Karpas-422 (cell line): ENCODE measurements at regions not wholly inside any gene's neighbourhood (a gene's known extent, or its start where the extent isn't known, plus 50 kb on each side); places are given as distances from the start of the nearest gene placed in this dataset.
"Not testable (repeated sequence)": the region's sequence is repeated elsewhere in the genome, so short reads cannot be mapped to it uniquely, and the experiment has no call there.

Source experiments
- DNase-seq: peaks from one replicate; pipeline ENCODE4 v3.0.0-alpha.2; 2015
- H2AFZ ChIP-seq: fragments of 200-600 bp; sonication (generic); 2 replicates; pipeline ENCODE4 v1.6.1; 2014; ENCODE audit warnings: antibody characterized with exemption, low read length, mixed read lengths
- H3K27ac ChIP-seq: fragments of 200-600 bp; sonication (generic); 2 replicates; pipeline ENCODE4 v1.5.1; 2014; ENCODE audit warnings: mild to moderate bottlenecking, low read length, moderate library complexity
- H3K27me3 ChIP-seq: fragments of 200-600 bp; sonication (generic); 2 replicates; pipeline ENCODE4 v1.6.1; 2014; ENCODE audit warnings: low read length, mixed read lengths
- H3K36me3 ChIP-seq: fragments of 200-600 bp; sonication (generic); 2 replicates; pipeline ENCODE4 v1.6.1; 2014; ENCODE audit warnings: low read length, mixed read lengths; ENCODE audit not compliant: insufficient read depth
- H3K4me1 ChIP-seq: fragments of 200-600 bp; sonication (generic); 2 replicates; pipeline ENCODE4 v1.6.1; 2014; ENCODE audit warnings: mild to moderate bottlenecking, low read length, mixed read lengths
- H3K4me2 ChIP-seq: fragments of 200-600 bp; sonication (generic); 2 replicates; pipeline ENCODE4 v1.6.1; 2014; ENCODE audit warnings: low read length, low read depth, mild to moderate bottlenecking; ENCODE audit not compliant: poor library complexity, severe bottlenecking
- H3K4me3 ChIP-seq: fragments of 200-600 bp; sonication (generic); 2 replicates; pipeline ENCODE4 v1.5.1; 2014; ENCODE audit warnings: mild to moderate bottlenecking, antibody characterized with exemption, low read length, mixed read lengths
- H3K79me2 ChIP-seq: fragments of 200-600 bp; sonication (generic); 2 replicates; pipeline ENCODE4 v1.6.1; 2014; ENCODE audit warnings: mild to moderate bottlenecking, low read length, mixed read lengths
- H3K9ac ChIP-seq: fragments of 200-600 bp; sonication (generic); 2 replicates; pipeline ENCODE4 v1.6.0; 2014; ENCODE audit warnings: low read length
- H3K9me2 ChIP-seq: fragments of 200-600 bp; sonication (generic), shearing (Covaris generic); replicated peaks from 2 replicates; pipeline ENCODE4 v1.6.0; 2014; ENCODE audit warnings: mild to moderate bottlenecking, low read length, moderate library complexity; ENCODE audit not compliant: insufficient read depth
- H3K9me3 ChIP-seq: fragments of 300-700, 200-600 bp; sonication (generic); 2 replicates; pipeline ENCODE4 v1.6.1; 2014; ENCODE audit warnings: low read length, mixed read lengths
- H4K20me1 ChIP-seq: fragments of 200-600 bp; sonication (generic); 2 replicates; pipeline ENCODE4 v1.6.1; 2014; ENCODE audit warnings: mild to moderate bottlenecking, antibody characterized with exemption, low read length, low read depth; ENCODE audit not compliant: insufficient read depth

DNA sequence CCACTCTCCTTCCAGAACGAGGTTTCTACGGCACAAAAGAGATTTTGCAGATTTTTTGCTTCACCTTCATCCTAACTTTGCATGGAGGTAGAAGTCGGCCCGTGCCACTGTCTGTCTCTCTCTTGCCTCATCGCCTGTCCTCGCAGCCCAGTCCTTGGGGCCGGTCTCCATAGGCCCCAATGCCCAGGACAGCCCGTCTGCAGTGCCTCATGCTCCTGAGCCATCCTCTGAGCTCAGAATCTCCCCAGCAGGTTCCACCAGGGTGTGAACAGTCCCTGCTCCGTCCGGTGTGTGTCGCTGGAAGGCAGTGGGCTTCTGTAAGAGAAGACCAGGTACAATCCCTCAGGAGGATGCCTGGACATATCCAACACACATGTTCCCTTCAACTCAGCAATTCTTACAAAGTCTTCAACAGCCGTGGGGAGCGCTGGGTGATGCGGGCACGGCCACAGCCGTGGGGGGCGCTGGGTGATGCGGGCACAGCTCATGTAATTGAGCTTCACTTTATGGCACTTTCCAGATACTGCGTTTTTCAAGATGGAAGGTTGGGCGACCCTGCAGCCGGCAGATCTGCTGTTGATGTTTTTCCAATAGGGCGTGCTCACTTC is 231.9 kb downstream of the DLL1 start:
- Histone ChIP-seq H4K20me1 (no peaks in the 10 kb centered on the region), H3K27ac (no peak overlapping the region), H3K9me2 (no peaks in the 10 kb centered on the region), H3K4me1 (no peaks in the 10 kb centered on the region), H3K27me3 (no peaks in the 10 kb centered on the region), H3K4me3 (no peak overlapping the region), H3K36me3 (no peaks in the 10 kb centered on the region), H3K9me3 (peaks cover 3% of the 10 kb centered on the region; the same call in 1 of the 2 replicates), H3K9ac (no peak overlapping the region), H2AFZ (no peak overlapping the region), H3K4me2 (no peak overlapping the region), H3K79me2 (no peaks in the 10 kb centered on the region)
- DNase-seq = no peak

DNA sequence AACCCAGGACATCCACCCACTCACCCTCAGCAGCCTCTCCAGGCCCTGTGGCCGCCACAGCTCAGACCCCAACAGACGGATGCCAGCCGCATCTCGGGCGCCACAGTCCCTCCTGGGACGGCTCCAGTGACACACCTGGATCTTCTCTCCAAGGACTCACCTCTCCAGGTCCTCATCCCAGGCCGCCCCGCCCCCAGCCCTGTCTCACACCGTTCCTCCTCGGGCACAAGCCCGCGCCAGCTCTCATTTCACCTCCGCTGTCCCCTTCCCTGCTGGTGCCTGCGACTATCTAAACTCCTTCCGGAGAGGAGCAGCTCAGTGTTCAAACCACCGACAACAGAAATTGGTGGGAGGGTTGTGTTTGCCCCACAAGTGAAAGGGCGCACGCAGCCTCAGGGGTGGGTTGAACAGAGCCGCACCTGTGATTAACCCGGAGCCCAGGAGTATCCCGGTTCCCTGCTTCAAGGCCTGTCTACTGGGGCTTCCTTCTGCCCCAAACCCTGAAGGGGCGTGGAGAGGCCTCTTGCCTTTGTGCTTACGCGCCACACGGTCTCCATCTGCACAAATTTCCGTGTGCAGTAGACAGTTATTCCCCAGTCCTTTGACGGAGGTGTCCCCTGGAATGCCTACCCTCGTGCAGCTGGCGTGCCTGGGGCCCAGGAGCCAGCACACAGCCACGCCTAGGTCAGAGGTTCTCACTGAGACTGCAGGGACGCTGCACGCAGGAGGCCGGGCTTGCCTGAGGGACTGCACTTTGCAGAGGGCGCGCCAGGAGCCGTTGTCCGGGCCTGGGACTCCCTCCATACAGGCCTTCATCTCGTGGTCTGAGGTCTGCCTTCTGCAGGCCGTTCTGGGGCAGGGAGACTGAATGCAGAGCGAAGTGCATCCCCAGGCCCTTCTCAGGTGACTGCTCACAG is 232.7 kb downstream of the DLL1 start:
- Histone ChIP-seq H3K4me3 (no peak overlapping the region), H3K9me2 (no peaks in the 10 kb centered on the region), H3K27me3 (no peaks in the 10 kb centered on the region), H3K9me3 (peaks cover 3% of the 10 kb centered on the region; the same call in 1 of the 2 replicates), H3K4me2 (no peak overlapping the region), H2AFZ (no peak overlapping the region), H3K27ac (no peak overlapping the region), H3K79me2 (no peaks in the 10 kb centered on the region), H3K9ac (no peak overlapping the region), H4K20me1 (no peaks in the 10 kb centered on the region), H3K36me3 (no peaks in the 10 kb centered on the region), H3K4me1 (no peaks in the 10 kb centered on the region)
- no peak for DNase-seq

DNA sequence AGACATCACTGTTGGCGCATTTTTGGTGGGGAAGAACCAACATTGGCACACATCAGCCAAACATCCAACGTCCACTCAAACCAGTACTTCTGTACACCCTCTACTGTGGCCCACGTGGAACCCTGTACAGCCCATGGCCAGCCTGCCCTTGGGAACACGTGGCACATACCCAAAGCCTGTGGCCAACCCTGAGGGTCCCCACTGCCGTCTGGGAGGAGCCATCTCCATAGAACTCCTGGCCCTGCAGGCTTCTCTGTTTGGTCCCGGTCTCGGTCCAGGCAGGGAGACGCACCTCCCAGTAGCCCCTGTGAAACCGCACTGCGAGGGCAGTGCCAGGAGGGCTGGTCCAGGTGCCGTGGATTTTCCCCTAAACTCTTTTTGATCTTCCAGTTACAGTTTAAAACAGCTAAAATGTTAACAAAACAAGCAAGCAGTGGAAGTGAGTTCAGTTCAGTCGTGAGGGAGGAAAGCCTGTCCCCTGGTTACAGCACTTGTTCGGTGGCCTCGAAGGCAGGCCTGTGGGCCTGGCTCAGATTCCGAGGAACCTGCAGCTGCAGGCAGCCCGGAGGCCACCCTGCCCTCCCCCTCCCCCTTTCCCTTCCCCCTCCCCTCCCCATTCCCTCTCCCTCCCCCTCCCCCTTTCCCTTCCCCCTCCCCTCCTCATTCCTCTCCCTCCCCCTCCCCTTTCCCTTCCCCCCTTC is 233.7 kb downstream of the DLL1 start:
- no peaks in the 10 kb centered on the region for H3K9me2 ChIP-seq
- H3K27ac ChIP-seq = no peak overlapping the region
- no peaks in the 10 kb centered on the region for H3K79me2 ChIP-seq
- no peak overlapping the region for H2AFZ ChIP-seq
- H3K4me3 ChIP-seq = no peak overlapping the region
- H3K9ac ChIP-seq = no peak overlapping the region
- no peaks in the 10 kb centered on the region for H3K27me3 ChIP-seq
- H3K36me3 ChIP-seq = no peaks in the 10 kb centered on the region
- H4K20me1 ChIP-seq = no peaks in the 10 kb centered on the region
- DNase-seq = no peak
- H3K4me2 ChIP-seq = no peak overlapping the region
- H3K4me1 ChIP-seq = no peaks in the 10 kb centered on the region
- peaks cover 3% of the 10 kb centered on the region; the same call in 1 of the 2 replicates for H3K9me3 ChIP-seq

DNA sequence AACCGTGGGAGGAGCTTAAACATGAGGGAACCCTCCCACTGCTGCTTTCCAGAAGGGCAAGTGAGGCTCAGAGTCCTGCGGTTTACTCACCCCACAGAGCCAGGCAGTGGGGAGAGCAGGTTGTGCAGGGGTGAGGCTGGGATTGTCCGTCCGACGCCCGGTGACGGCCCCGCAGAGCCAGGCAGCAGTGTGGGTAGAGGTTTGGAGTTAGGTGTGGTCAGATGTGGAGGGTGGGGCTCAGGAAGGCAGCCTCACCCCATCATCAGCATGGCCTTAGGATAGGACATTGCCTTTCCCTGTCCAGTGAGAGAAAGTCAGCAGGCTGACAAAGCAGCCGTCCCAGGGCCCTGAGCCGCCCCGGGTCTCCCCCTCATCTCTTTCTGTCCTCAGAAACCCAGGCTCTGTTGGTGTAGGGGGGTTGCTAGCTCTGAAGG is 234.6 kb downstream of the DLL1 start:
- Histone ChIP-seq H3K36me3 (no peaks in the 10 kb centered on the region), H2AFZ (no peak overlapping the region), H3K9me3 (peaks cover 3% of the 10 kb centered on the region; the same call in 1 of the 2 replicates), H3K4me3 (no peak overlapping the region), H3K9me2 (no peaks in the 10 kb centered on the region), H3K27ac (no peak overlapping the region), H3K9ac (no peak overlapping the region), H3K79me2 (no peaks in the 10 kb centered on the region), H3K27me3 (no peaks in the 10 kb centered on the region), H4K20me1 (no peaks in the 10 kb centered on the region), H3K4me1 (no peaks in the 10 kb centered on the region), H3K4me2 (no peak overlapping the region)
- no peak for DNase-seq

DNA sequence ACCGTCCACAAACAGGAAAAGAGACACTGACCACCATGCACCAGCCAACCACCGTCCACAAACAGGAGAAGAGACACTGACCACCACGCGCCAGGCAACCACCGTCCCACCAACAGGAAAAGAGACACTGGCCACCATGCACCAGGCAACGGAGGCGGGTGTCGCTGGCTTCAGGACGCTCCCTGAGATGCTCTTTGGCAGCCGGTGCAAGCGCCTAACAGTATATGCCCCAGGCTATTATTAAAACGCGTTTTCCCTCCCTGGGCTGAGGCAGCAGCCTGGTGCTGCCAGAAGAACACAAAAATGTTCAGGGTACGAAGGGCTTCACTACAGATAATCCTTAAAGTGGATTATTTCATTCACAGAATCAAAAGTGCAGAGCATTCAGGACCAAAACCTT is 235.1 kb downstream of the DLL1 start:
- H3K4me2 ChIP-seq = not testable (repeated sequence)

DNA sequence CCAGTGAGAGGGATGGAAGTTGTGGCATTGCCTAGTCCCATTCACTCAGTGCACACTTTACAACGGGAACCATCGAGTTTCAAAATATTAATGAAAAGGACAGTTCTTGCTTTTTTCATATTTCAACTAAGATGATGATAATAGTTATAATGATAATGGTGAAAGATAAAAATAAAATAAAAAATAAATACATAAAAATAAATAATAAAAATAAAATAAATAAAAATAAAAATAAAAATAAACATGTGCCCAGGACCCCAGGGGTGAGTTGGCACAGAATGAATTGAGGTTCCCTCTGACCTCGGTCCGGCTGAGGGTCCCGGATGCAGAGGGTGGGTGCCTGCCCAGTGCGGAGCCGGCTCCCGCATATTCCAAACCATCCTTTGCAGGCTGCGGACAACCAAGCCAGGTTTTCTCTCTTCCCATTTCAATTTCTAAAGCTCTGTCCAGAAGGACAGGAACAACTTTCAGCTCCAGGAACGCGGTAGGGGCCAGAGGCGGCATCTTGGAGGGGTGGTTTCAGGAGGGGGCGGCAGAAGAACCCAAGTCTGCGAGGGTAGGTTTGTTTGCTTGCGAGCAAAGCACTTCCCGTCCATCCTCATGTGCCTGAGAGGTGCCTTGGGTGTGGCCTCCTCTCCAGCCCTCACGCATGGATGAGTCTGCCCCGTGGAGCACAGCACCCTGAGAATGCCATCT is 236.8 kb downstream of the DLL1 start:
- H3K4me2 ChIP-seq = no peak overlapping the region
- H3K4me1 ChIP-seq = no peaks in the 10 kb centered on the region
- H4K20me1 ChIP-seq = no peaks in the 10 kb centered on the region
- H3K36me3 ChIP-seq = no peaks in the 10 kb centered on the region
- no peaks in the 10 kb centered on the region for H3K9me2 ChIP-seq
- H3K4me3 ChIP-seq = no peak overlapping the region
- H3K9me3 ChIP-seq = peaks cover 3% of the 10 kb centered on the region; the same call in 1 of the 2 replicates
- DNase-seq = no peak
- H3K79me2 ChIP-seq = no peaks in the 10 kb centered on the region
- H3K27ac ChIP-seq = no peak overlapping the region
- no peak overlapping the region for H3K9ac ChIP-seq
- H3K27me3 ChIP-seq = no peaks in the 10 kb centered on the region
- H2AFZ ChIP-seq = no peak overlapping the region

More for the DNA sequence above, 235.1 kb downstream of the DLL1 start:
- H3K9ac ChIP-seq, H3K79me2 ChIP-seq, H2AFZ ChIP-seq, H3K9me3 ChIP-seq, H3K4me3 ChIP-seq, H3K4me1 ChIP-seq, H3K36me3 ChIP-seq, H3K27me3 ChIP-seq, H3K9me2 ChIP-seq, H4K20me1 ChIP-seq, H3K27ac ChIP-seq, DNase-seq: not testable (repeated sequence)

DNA sequence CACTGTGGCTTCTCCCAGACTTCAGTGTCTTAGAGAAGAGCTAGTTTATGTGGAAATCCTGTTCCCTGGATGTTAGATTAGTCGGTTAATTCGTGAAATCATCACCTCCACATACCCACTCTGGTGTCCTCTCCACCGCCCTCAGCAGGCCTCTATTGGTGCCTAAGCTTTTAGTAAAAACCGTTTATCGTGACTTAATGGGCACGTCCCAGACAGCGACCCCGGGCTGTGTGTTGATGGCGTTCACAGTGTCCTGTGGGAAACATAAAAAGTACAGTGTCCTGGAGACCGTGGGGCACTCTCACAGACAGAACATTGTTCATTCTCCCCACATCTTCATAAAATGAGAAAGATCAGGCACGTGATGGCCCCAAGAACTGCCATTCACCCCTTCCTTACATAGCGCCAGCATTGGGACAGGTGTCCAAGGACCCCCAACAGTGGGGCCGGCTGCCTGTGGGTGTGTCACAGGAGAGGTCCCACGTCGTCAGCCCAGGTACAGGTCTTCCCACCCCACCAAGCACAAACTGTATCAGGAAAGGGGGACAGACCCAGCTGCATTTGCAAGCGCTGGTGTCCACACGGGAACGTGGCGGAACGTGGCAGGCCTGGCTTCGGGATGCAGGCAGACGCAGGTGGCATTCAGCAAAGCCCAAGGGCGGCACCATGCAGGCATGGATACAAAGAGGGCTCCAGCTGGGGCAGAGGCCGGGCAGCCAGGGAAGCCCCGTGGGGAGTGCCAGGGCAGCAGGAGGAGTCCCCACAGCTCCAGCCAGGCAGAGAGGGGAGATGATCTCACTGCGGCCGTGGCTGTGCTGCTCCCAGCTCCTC is 237.7 kb downstream of the DLL1 start:
- Histone ChIP-seq H3K9me2 (no peaks in the 10 kb centered on the region), H4K20me1 (no peaks in the 10 kb centered on the region), H3K4me1 (no peaks in the 10 kb centered on the region), H3K27ac (no peak overlapping the region), H2AFZ (no peak overlapping the region), H3K9me3 (peaks cover 3% of the 10 kb centered on the region; the same call in 1 of the 2 replicates), H3K79me2 (no peaks in the 10 kb centered on the region), H3K4me3 (no peak overlapping the region), H3K4me2 (no peak overlapping the region), H3K9ac (no peak overlapping the region), H3K27me3 (no peaks in the 10 kb centered on the region), H3K36me3 (no peaks in the 10 kb centered on the region)
- no peak for DNase-seq
